ENCODE measurements at regions not wholly inside any gene's neighbourhood (a gene's known extent, or its start where the extent isn't known, plus 50 kb on each side); places are given as distances from the start of the nearest gene placed in this dataset.

DNA sequence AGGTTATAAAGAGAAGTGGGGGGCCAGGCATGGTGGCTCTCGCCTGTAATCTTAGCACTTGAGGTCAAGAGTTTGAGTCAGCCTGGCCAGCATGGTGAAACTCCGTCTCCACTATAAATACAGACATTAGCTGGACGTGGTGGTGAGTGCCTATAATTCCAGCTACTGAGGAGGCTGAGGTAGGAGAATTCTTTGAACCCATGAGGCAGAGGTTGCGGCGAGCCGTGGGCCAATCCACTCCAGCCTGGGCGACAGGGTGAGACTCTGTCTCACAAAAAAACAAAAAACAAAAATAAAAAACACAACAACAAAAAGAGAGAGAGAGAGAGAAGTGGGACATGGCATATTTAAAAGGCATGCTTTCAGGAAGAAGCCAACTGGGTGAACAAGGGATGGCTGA lies 80.1 kb upstream of the CARD18 start:
- H3K36me3 Mint-ChIP-seq (ENCODE audit: low read depth), result no peaks in the 10 kb centered on the region
- no peaks in the 10 kb centered on the region for H3K9me3 Mint-ChIP-seq (ENCODE audit: low read depth)
- no peaks in the 10 kb centered on the region for H3K4me1 Mint-ChIP-seq (ENCODE audit: low read depth)
- H3K4me3 Mint-ChIP-seq (ENCODE audit: unreplicated experiment), result no peak overlapping the region
- H3K27me3 Mint-ChIP-seq (ENCODE audit: low read depth), result peaks cover 51% of the 10 kb centered on the region
- no peak for DNase-seq (ENCODE audit: low spot score)
- no peak overlapping the region for H3K27ac Mint-ChIP-seq (ENCODE audit: unreplicated experiment)
- TF ChIP-seq, protein P1, sequence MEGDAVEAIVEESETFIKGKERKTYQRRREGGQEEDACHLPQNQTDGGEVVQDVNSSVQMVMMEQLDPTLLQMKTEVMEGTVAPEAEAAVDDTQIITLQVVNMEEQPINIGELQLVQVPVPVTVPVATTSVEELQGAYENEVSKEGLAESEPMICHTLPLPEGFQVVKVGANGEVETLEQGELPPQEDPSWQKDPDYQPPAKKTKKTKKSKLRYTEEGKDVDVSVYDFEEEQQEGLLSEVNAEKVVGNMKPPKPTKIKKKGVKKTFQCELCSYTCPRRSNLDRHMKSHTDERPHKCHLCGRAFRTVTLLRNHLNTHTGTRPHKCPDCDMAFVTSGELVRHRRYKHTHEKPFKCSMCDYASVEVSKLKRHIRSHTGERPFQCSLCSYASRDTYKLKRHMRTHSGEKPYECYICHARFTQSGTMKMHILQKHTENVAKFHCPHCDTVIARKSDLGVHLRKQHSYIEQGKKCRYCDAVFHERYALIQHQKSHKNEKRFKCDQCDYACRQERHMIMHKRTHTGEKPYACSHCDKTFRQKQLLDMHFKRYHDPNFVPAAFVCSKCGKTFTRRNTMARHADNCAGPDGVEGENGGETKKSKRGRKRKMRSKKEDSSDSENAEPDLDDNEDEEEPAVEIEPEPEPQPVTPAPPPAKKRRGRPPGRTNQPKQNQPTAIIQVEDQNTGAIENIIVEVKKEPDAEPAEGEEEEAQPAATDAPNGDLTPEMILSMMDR (IDR thresholded peaks at IDR 0.05), result no peak

DNA sequence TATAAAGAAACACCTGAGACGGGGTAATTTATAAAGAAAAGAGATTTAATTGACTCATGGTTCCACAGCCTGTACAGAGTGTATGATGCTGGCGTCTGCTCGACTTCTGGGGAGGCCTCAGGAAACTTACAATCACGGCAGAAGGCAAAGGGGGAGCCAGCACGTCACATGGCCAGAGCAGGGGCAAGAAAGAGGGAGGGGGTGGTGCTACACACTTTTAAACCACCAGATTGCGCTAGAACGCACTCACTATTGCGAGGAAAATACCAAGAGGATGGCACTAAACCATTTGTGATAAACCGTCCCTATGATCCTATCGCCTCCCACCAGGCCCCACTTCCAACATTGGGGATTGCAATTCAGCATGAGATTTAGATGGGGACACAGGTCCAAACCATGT lies 79.7 kb upstream of the CARD18 start:
- H3K27me3 Mint-ChIP-seq (ENCODE audit: low read depth), result peaks cover 47% of the 10 kb centered on the region
- no peak overlapping the region for H3K27ac Mint-ChIP-seq (ENCODE audit: unreplicated experiment)
- no peak for DNase-seq (ENCODE audit: low spot score)
- TF ChIP-seq, protein P1 (IDR thresholded peaks at IDR 0.05), result peak; percentile 27
- H3K36me3 Mint-ChIP-seq (ENCODE audit: low read depth), result no peaks in the 10 kb centered on the region
- H3K4me1 Mint-ChIP-seq (ENCODE audit: low read depth), result no peaks in the 10 kb centered on the region
- no peak overlapping the region for H3K4me3 Mint-ChIP-seq (ENCODE audit: unreplicated experiment)
- H3K9me3 Mint-ChIP-seq (ENCODE audit: low read depth), result no peaks in the 10 kb centered on the region

DNA sequence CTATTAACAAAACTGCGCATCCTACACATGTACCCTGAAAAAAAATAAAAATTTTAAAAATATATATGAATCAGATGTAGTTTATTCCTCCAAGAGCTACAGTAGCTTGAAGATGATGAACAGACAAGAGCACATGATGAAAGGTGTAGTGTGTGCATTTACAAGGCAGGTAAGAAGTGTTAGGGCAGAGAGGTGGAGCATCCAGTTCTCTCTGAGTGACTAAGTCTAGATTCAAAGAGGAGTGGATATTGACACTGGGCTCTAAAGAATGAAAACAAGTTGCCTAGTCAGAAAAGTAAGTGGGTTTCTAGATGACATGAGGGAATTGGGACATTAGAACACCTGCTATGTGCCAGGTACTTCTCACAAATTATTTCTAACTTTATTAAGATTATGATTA lies 76.0 kb upstream of the CARD18 start:
- Mint-ChIP-seq H3K4me3 (ENCODE audit: unreplicated experiment) (no peak overlapping the region), H3K4me1 (ENCODE audit: low read depth) (peaks cover 13% of the 10 kb centered on the region), H3K27ac (ENCODE audit: unreplicated experiment) (no peak overlapping the region), H3K9me3 (ENCODE audit: low read depth) (no peaks in the 10 kb centered on the region), H3K27me3 (ENCODE audit: low read depth) (peaks cover 31% of the 10 kb centered on the region), H3K36me3 (ENCODE audit: low read depth) (no peaks in the 10 kb centered on the region)
- TF ChIP-seq, protein P1 (IDR thresholded peaks at IDR 0.05), result no peak
- no peak for DNase-seq (ENCODE audit: low spot score)

DNA sequence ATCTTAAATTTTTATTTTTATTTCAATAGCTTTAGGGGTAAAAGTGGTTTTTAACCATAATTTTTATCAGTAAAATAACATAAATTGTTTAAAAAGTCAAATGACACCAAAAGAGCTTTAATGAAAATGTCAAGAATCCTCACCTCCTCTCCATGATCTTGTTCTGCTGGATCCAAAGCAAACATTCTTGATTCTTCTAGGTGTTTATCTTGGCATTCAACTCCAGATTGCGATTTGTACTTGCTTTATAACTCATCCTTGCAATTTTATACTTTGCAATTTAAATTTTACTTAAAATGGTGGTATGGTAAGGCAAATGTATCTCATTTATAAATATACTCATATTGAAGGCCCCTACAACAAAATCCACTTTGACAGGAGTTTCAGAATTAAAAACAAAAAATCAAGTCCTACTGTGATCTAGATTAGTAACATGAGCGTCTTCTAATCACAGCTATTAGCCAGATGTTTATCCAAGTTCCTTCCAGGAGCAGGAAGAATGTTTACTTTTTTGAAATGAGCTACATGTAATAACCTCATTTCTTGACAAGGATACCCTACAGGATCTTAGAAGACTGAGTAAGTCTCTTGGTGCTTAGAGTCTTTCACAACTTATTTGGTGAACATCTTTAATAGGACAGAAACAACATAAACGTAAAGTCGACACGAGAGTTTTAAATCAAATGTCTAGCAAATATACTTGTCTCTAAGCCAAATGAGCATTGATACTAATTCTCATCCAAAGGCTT lies 72.4 kb upstream of the CARD18 start:
- Mint-ChIP-seq H3K9me3 (ENCODE audit: low read depth) (no peaks in the 10 kb centered on the region), H3K4me1 (ENCODE audit: low read depth) (peaks cover 13% of the 10 kb centered on the region), H3K27ac (ENCODE audit: unreplicated experiment) (no peak overlapping the region), H3K36me3 (ENCODE audit: low read depth) (no peaks in the 10 kb centered on the region), H3K27me3 (ENCODE audit: low read depth) (peaks cover 32% of the 10 kb centered on the region), H3K4me3 (ENCODE audit: unreplicated experiment) (no peak overlapping the region)
- TF ChIP-seq, protein P1 (IDR thresholded peaks at IDR 0.05), result no peak
- no peak for DNase-seq (ENCODE audit: low spot score)

DNA sequence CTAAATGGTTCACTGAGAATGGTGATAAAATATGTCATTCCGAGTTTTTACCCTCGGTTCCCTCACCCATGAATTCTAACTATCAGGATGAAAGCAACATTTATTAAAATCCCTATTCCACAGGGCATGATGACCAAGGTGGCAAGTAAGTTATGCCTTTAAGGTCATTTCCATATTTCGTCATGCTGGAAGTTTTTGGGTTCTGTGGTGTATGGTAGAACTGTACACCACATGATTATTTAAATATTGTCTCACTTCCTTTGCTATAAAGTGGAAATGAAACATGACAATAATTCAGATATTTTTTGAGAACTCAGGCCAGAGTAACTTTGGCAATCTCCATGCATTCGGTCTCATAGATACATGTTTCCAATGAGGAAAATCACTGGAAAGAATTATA lies 68.5 kb upstream of the CARD18 start:
- TF ChIP-seq, protein P1 (IDR thresholded peaks at IDR 0.05), result no peak
- DNase-seq (ENCODE audit: low spot score), result no peak
- no peak overlapping the region for H3K4me3 Mint-ChIP-seq (ENCODE audit: unreplicated experiment)
- no peaks in the 10 kb centered on the region for H3K36me3 Mint-ChIP-seq (ENCODE audit: low read depth)
- no peaks in the 10 kb centered on the region for H3K9me3 Mint-ChIP-seq (ENCODE audit: low read depth)
- H3K4me1 Mint-ChIP-seq (ENCODE audit: low read depth), result peaks cover 13% of the 10 kb centered on the region
- peaks cover 37% of the 10 kb centered on the region for H3K27me3 Mint-ChIP-seq (ENCODE audit: low read depth)
- no peak overlapping the region for H3K27ac Mint-ChIP-seq (ENCODE audit: unreplicated experiment)
